ENCODE measurements at regions not wholly inside any gene's neighbourhood (a gene's known extent, or its start where the extent isn't known, plus 50 kb on each side); places are given as distances from the start of the nearest gene placed in this dataset.
A peak's percentile ranks its signal among the peaks of the same experiment; 100 is the strongest.
"Not testable (repeated sequence)": the region's sequence is repeated elsewhere in the genome, so short reads cannot be mapped to it uniquely, and the experiment has no call there.

- no peak for DNase-seq
Measured at GRCh38 chr3:145224886-145225285, 936.1 kb downstream of the PLOD2 start.

GRCh38 chr3:145243875-145244274 is 917.1 kb downstream of the PLOD2 start:
- no peak for DNase-seq

- no peak for DNase-seq
Measured at GRCh38 chr3:145244327-145244726, 916.7 kb downstream of the PLOD2 start.

- DNase-seq, result no peak
Measured at GRCh38 chr3:145246291-145246690, 914.7 kb downstream of the PLOD2 start.

GRCh38 chr3:145248928-145249327 is 912.1 kb downstream of the PLOD2 start:
- DNase-seq, result no peak

- DNase-seq, result no peak
Measured at GRCh38 chr3:145251311-145251710, 909.7 kb downstream of the PLOD2 start.

GRCh38 chr3:145257967-145258366 is 903.0 kb downstream of the PLOD2 start:
- not testable (repeated sequence) for DNase-seq

- no peak for DNase-seq
Measured at GRCh38 chr3:145259166-145259880, 901.7 kb downstream of the PLOD2 start.

GRCh38 chr3:145263458-145263857 is 897.5 kb downstream of the PLOD2 start:
- not testable (repeated sequence) for DNase-seq

- DNase-seq, result no peak
Measured at GRCh38 chr3:145266368-145266767, 894.6 kb downstream of the PLOD2 start.

GRCh38 chr3:145269106-145269505 is 891.9 kb downstream of the PLOD2 start:
- DNase-seq, result no peak

- no peak for DNase-seq
Measured at GRCh38 chr3:145272684-145273083, 888.3 kb downstream of the PLOD2 start.

- DNase-seq, result no peak
Measured at GRCh38 chr3:145282505-145282904, 878.5 kb downstream of the PLOD2 start.

- DNase-seq, result no peak
Measured at GRCh38 chr3:145286937-145287336, 874.0 kb downstream of the PLOD2 start.

- no peak for DNase-seq
Measured at GRCh38 chr3:145290010-145290409, 871.0 kb downstream of the PLOD2 start.

GRCh38 chr3:145294572-145294971 is 866.4 kb downstream of the PLOD2 start:
- DNase-seq, result no peak

- DNase-seq, result no peak
Measured at GRCh38 chr3:145307272-145307671, 853.7 kb downstream of the PLOD2 start.

GRCh38 chr3:145313751-145314150 is 847.2 kb downstream of the PLOD2 start:
- DNase-seq, result no peak

- not testable (repeated sequence) for DNase-seq
Measured at GRCh38 chr3:145316253-145316652, 844.7 kb downstream of the PLOD2 start.

- no peak for DNase-seq
Measured at GRCh38 chr3:145326666-145327065, 834.3 kb downstream of the PLOD2 start.

- DNase-seq, result not testable (repeated sequence)
Measured at GRCh38 chr3:145333427-145333826, 827.6 kb downstream of the PLOD2 start.

GRCh38 chr3:145333931-145334330 is 827.1 kb downstream of the PLOD2 start:
- no peak for DNase-seq

GRCh38 chr3:145355206-145355605 is 805.8 kb downstream of the PLOD2 start:
- DNase-seq, result no peak

- no peak for DNase-seq
Measured at GRCh38 chr3:145357453-145357852, 803.5 kb downstream of the PLOD2 start.

- DNase-seq, result peak; percentile 5
Measured at GRCh38 chr3:145359040-145359439, 801.9 kb downstream of the PLOD2 start.

Measured in activated CD4-positive, alpha-beta T cell treated with anti-CD3 and anti-CD28 coated beads, Interleukin-10, Interleukin-2, amounts not matched to agents 100 ng/mL and 50 ng/mL, durations not matched to agents 16 hours and 8 hours (primary cell).